GM19023 (cell line): ENCODE measurements at regions not wholly inside any gene's neighbourhood (a gene's known extent, or its start where the extent isn't known, plus 50 kb on each side); places are given as distances from the start of the nearest gene placed in this dataset.
"Not testable (repeated sequence)": the region's sequence is repeated elsewhere in the genome, so short reads cannot be mapped to it uniquely, and the experiment has no call there.

Source experiments
- ATAC-seq: cut with Tn5 transposase; IDR thresholded peaks from one replicate; pipeline ENCODE4 v1.9.1; 2021; ENCODE audit warnings: mild to moderate bottlenecking, moderate library complexity; ENCODE audit not compliant: unreplicated experiment

GRCh38 chr17:62159994-62160393 is 94.9 kb upstream of the MED13 start:
- no peak for ATAC-seq

DNA sequence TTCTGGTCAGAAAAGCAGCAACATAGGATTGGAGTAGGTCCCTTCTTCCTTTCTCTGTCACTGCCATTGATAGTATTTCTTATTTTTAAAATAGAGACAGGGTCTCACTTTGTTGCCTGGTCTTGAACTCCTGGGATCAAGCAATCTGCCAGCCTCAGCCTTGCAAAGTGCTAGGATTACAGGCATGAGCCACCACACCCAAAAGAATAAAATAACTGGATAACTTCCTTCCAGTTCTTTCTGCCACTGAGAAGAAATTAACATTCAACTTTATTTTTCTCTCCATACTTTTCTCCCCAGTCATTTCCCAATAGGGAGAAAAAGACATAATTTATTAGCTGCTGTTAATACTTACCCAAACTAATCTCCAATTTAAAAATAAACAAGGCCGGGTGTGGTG is 91.9 kb upstream of the MED13 start:
- no peak for ATAC-seq

DNA sequence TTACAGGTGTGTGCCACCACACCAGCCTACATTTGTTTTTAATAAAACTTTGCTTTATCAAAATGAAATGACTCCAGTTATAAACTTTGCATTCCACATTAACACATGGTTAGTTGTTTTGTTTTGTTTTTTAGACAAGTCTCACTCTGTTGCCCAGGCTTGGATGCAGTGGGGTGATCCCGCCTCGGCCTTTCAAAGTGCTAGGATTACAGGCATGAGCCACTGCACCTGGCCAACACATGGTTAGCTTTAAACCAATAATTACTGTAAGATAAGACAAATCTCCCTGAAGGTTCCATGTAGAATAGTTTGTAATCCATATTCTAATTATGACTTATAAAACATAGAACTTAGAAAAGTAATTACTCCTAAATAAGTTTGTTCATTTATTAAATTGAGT is 89.8 kb upstream of the MED13 start:
- ATAC-seq = no peak

- no peak for ATAC-seq
Measured at GRCh38 chr17:62150471-62150870, 85.4 kb upstream of the MED13 start.

DNA sequence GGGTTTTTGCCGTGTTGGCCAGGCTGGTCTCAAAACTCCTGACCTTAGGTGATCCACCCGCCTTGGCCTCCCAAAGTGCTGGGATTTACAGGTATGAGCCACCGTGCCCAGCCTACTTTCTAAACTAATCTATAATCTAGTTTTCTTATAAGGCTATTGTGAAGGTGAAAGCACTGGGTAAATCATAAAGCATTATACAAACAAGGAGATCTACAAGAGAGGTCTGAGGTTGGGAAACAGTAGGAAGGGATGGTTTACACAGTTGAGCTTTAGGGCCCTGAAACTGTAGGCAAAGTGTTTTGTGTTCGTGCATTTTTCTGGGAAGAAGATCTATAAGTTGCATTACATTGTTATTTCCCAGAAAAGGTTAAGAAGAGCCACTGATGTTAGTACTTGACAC is 84.9 kb upstream of the MED13 start:
- no peak for ATAC-seq

GRCh38 chr17:62147284-62147683 is 82.2 kb upstream of the MED13 start:
- ATAC-seq = no peak

- ATAC-seq = no peak
Measured at GRCh38 chr17:62140836-62141235, 75.8 kb upstream of the MED13 start.

DNA sequence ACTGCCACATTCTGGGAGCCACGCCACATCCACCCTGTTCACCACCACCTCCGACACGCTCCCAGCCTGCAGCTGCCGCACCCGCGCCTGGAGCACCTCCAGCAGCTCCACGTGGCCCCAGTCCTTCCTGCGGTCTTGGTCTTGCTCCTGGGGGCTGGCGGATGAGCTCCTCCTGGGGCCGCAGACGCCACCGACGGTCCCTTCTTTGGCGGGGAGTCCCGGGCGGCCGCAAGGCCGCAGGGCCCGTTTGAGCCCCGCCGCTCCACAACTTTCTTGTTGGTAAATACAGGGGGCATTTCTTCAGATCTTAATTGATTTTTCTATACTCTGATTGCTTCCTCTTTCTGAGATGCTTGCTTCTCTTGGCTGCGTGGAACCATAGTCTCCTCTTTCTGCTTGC is 75.3 kb upstream of the MED13 start:
- ATAC-seq = no peak

GRCh38 chr17:62139690-62140354 is 74.7 kb upstream of the MED13 start:
- ATAC-seq = not testable (repeated sequence)

GRCh38 chr17:62139141-62139540 is 74.1 kb upstream of the MED13 start:
- no peak for ATAC-seq

- not testable (repeated sequence) for ATAC-seq
Measured at GRCh38 chr17:62138676-62139121, 73.6 kb upstream of the MED13 start.

DNA sequence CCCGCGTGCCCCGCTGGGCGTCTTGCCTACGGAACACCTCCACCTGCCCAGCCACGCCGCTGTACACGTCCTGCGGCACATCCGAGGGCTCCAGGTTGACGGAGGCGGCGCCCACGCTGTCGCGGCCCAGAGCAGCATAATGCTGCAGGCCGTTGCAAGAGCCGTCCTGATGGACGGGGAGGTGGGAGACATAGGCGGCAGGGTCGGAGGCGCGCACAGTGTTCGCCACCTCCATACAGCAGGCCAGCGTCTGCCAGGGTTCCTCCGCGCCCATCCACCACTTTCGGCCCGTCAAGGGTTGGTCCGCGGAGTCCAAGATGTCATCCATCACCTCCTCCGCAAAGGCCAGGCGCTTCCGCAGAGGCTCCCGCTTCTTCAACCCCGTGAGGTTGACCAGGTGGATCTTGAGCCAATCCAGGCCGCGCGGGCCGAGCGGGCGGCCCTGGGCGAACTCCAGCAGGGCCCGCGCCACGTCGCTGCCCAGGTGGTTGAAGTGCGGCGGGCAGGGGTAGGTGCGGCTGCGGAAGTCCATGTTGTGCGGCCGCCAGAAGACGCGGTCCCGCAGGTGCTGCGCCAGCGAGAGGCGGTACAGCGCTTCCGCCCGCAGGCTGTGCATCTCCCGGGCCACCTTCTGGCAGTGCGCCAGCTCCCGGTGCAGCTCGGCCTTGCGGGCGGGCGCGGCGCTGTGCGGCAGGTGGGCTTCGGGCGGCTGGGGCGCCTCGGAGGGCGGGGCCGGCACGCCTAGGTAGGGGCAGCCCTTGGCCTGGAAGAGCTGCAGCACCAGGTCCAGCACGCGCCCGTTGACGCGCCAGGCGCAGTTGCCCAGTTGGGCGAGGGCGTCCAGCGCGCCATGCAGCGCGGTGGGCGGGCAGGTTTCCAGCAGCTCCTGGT is 72.9 kb upstream of the MED13 start:
- not testable (repeated sequence) for ATAC-seq

- ATAC-seq = not testable (repeated sequence)
Measured at GRCh38 chr17:62137013-62137733, 72.1 kb upstream of the MED13 start.

GRCh38 chr17:62135742-62136141 is 70.7 kb upstream of the MED13 start:
- no peak for ATAC-seq

DNA sequence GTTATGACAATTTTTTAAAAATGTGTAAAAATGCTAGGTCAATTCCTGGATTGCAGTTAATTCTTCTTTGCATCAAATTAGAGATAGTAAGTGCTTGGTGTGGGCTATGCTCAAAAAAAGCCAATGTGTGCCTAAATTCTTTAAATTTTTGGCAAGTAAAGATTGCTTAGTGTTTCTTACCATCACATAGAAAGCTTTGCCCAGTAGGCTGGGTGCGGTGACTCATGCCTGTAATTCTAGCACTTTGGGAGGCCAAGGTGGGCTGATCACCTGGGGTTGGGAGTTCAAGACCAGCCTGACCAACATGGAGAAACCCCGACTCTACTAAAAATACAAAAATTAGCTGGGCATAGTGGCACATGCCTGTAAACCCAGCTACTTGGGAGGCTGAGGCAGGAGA is 70.0 kb upstream of the MED13 start:
- ATAC-seq = not testable (repeated sequence)

GRCh38 chr17:62134397-62134796 is 69.3 kb upstream of the MED13 start:
- no peak for ATAC-seq

- not testable (repeated sequence) for ATAC-seq
Measured at GRCh38 chr17:62131271-62131670, 66.2 kb upstream of the MED13 start.

- no peak for ATAC-seq
Measured at GRCh38 chr17:62130739-62131138, 65.7 kb upstream of the MED13 start.

GRCh38 chr17:62126292-62126691 is 61.2 kb upstream of the MED13 start:
- no peak for ATAC-seq

- no peak for ATAC-seq
Measured at GRCh38 chr17:62125307-62125706, 60.2 kb upstream of the MED13 start.

DNA sequence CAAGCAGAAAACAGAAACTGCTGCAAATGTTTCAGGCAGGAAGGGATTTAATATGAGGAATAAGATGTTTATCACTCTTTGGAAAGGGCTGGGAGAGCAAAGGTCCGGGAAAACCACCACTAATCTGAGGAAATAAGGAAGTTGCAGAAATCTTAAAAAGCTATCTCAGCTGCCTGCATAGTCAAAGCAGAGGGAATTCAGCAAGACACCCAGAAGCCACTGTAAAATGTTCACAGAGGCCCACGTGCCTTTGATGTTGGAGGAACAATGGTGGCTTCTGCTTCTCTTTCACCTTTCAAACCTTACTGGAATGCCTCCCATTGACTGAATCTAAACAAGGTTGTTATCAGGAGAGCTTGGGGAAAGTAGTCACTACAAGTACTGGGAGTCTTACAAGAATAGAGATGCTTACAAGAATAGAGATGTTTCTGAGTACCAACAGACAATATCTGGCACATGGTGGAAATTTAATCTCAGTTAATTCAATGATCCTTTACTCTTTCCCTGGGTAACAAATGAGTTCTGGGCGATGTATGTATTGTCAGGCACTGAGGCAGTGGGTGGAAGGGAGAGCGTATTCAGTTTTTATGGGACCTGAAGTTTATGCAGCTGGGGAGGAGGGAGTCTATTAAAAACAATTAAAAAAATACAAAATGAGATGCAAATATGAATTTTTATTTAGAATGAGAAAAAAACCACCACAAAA is 56.1 kb upstream of the MED13 start:
- ATAC-seq = no peak
